NOMO-1 treated with DMSO at 0.1 percent for 48 hours (cell line): ENCODE measurements at regions not wholly inside any gene's neighbourhood (a gene's known extent, or its start where the extent isn't known, plus 50 kb on each side); places are given as distances from the start of the nearest gene placed in this dataset.

ENCODE experiments used
- DNase-seq: peaks from one replicate; lab custom pipeline; 2025; ENCODE audit not compliant: unreplicated experiment; lab: John Stamatoyannopoulos, UW

DNA sequence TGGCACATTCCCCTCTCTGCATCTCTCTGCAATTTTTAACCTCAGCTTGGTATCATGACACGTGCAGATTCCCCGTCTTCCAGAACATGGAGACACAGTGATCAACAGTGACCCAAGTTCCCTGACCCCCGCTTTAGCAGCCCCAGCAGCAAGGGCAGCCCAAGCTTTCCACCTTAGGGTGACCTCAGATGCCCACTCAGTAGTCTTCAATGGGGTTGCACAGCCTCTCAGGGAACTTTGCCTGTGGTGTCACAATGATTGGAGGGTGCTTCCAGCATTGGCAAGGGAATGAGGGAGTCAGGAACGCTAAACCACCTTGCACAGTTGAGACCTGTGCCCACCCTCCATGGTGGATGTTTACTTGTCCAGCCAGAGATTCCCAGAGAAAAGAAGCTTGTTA is 287.1 kb upstream of the CDH4 start:
- DNase-seq, result no peak

DNA sequence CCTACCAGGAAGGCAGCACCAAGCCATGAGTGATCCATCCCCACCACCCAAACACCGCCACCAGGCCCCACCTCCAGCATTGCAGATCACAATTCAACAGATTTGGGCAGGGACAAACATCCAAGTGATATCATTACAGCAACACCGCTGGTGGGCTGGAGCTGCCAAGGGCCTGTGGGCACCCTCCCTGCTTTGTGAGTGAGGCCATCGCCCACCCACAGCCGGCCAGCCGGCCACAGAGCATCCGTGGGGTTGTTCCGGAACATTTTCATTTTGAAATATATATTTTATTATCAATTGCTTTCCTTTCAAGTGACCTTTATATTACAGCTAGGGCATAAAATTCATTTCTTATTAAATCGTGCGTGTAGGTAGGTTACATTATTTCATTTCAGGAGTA is 286.0 kb upstream of the CDH4 start:
- DNase-seq, result no peak

GRCh38 chr20:60966766-60967165 is 285.3 kb upstream of the CDH4 start:
- DNase-seq, result no peak

DNA sequence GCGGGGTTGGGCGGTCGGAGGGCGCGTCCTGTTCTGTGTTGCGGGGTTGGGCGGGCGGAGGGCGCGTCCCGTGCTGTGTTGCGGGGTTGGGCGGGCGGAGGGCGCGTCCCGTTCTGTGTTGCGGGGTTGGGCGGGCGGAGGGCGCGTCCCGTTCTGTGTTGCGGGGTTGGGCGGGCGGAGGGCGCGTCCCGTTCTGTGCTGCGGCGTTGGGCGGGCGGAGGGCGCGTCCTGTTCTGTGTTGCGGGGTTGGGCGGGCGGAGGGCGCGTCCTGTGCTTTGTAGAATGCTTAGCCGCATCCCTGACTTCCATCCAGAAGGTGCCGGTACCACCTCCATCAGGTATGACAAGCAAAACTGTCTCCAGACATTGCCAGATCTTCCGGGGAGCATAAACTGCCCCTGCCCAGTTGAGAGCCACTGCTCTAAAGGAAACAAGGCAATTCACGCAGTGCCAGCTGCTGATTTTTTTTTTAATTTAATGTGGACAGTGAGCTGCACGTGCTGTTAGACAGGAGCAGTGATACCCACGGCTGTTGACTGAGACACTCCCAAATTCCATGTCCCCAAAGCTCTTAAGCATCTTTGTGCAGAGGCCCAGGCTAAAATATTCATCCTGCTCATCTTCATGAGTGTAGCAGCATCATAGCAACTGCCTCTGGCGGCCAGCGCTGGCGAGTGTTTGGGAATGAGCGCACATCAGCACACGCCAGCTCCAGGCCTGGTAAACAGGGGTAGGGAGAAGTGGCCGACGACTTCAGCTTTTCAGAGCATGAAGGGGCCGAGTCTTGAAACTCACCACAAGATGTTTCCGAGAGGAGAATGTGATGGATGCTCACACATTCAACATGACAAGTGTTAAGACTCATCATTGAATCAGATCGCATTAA is 284.4 kb upstream of the CDH4 start:
- no peak for DNase-seq

DNA sequence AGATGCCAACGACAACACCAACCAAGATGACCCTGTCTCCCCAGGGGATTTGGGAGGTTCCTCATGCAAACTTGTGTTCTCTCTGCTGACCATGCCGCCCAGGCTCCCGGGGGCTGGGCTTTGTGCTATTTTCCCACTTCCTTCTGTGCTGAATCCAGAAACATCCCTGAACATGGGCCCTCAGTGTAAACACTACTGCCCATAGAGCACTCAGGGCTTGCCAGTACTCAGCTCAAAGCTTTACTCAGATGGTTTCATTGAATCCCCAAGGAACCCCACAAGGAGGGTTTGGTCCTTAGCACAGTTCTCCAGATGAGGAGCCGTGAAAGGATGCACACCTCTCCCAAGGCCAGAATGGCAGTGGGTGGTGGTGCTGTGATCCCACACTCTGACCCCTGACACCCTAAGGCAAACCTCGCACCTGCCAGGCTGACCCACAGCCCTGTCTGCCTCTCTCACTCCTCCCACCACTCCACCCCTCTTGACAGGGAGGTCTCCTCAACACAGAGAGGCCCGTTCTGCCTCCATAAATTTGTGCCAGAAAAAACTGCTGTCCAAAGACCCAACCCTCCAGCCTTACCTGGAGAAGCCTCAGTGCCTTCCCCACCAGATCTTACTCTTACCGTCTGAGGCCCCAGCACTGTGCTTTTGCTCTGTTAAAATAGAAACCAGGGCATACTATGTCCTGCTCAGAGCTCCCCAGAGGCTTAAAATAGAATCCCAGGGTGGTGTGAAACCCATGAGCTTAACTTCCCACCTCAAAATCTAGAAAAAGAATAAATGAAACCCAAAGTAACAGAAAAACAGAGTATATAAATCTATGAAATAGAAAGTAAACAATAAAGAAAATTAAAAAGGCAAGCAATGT is 283.0 kb upstream of the CDH4 start:
- DNase-seq, result no peak

DNA sequence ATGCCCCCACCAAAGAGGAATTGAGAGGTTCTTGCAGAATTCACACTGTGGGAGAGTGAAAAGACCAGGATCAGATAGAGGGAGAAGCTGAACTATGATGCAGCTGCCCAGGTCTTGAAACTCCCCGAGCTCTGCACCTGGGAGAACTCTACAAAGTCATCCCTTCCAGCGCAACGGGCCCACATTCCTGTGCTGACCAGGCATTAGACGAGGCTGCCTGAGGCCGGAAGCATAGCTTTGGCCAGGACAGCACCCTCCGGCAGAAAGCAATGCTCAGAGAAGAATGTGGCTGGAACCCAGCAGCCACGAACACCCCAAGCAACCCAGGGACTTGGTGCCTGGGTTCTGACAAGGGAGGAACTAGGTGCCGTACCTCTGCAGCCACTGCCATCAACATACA is 281.5 kb upstream of the CDH4 start:
- no peak for DNase-seq

DNA sequence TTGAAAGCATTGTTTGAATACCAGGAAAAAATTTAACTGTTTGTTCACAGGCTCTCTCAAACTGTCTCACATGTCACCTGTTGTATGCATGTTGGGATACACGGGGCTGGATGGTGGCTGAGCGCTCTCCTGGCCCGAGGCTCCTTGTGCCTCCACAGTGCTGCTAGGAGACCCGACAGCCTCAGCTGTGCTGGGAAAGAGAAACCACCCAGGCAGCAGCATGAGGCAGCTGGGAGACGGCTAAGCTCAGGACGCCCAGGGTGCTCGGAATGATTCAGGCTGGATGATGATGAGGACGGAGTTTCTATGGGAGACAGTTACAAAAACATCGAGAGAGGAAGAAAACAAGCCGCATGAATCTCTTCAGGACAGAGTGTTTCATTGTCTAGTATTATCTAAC is 278.0 kb upstream of the CDH4 start:
- no peak for DNase-seq

GRCh38 chr20:60974441-60974945 is 277.6 kb upstream of the CDH4 start:
- no peak for DNase-seq

DNA sequence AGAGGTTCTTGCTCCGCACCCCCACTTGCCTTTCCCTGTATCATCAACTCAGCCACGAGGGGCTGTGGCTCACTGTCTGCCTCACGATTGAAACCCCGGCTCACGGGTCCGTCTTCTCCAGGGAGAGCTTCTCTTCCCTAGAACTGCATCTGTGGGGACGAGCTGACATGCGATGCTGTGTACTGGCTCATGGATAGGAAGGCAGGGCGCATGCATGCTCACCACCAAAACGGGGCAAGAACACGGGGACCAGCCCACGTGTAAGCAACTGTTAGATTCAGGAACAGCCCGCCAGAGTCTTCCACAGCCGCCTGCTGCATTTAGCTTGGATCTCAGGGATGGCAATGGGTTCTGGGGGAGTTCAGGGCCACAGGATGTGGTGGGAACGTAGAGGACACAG is 275.9 kb upstream of the CDH4 start:
- no peak for DNase-seq

DNA sequence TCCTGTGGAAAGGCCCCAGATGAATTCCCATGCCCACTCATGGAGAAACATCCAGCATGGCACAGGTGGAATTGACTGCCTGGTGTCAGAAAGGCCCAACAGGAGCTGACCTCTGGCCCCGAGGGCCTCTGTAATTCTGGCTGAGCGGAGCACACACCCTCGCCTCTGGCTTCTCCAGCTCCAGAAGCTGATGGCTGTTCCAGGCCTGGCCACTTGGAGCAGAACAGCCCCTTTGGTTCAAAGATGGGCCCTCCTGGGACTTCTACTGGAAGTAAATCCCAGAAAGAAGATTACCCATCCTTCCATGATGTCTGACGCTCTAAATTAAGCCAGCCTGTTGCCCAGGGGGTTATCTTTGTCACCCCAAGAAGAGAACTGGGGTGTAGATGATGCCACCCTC is 275.1 kb upstream of the CDH4 start:
- DNase-seq, result no peak

DNA sequence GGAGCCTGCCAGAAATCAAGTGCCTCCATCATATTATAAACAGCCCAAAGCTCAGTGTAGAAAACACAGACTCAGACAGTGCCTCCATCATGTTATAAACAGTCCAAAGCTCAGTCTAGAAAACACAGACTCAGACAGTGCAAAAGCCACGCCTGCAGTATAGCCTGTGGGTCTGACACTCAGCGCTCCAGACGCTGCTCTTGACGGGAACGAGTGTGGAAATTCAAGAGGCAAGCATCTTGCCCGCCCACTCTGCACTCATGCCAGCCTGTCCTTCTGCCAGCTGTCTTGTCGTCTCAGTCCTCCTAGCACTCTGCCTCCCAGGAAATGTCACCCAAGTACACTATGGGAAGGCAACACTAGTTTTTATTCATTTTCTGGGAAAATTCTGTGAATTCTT is 274.2 kb upstream of the CDH4 start:
- DNase-seq, result no peak

GRCh38 chr20:60984666-60985065 is 267.4 kb upstream of the CDH4 start:
- DNase-seq, result no peak

GRCh38 chr20:60986506-60987156 is 265.4 kb upstream of the CDH4 start:
- no peak for DNase-seq

GRCh38 chr20:60990061-60990460 is 262.0 kb upstream of the CDH4 start:
- no peak for DNase-seq

DNA sequence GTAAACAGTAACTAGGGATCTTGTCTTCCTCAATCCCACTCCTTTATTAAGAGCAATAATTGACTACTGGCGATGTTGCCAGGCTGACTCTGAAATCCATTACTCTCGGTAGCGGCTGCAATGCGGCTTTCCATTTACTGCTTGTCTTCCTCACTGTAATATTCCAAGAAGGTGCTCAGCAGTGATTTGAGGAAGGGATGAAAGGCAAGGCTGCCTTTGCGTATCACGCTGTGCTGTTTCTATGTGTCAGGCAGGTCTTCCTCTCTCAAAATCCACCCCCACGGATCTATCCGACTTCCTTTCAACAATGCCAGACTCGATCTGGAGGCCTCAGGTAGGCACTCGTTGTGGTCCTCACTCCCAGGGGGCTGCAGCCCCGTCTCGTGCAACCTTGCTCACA is 261.4 kb upstream of the CDH4 start:
- no peak for DNase-seq

DNA sequence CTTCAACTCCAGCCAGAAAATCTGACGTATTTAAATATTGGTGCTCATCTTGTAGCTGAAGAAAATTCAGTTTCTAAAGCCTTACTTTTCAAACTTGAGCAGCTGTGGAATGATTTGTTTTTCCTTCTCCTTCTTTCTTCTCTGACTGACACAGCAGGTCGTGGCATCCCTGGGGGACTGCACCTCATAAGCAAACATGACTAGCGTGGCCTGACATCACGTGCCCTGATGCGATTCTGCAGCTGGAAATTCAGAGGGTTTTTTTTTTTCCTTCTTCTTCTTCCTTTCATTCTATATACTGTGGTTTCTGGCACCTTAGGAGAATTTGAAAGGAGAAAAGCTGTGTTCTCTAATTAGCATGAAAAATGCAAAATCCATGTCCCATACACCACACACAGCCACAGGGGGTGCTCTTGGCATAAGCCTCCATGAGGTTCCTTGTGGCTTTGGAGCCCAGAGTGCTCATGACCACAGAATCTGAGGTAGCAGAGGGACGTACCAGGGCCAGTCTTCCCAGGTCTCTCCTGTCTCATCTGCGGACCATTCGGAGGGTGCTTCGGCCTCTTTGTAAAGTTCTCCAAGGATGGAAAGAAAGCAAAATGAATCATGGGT is 258.5 kb upstream of the CDH4 start:
- DNase-seq, result no peak

- no peak for DNase-seq
These were observed 252.8 kb upstream of the CDH4 start for GRCh38 chr20:60999250-60999649.

DNA sequence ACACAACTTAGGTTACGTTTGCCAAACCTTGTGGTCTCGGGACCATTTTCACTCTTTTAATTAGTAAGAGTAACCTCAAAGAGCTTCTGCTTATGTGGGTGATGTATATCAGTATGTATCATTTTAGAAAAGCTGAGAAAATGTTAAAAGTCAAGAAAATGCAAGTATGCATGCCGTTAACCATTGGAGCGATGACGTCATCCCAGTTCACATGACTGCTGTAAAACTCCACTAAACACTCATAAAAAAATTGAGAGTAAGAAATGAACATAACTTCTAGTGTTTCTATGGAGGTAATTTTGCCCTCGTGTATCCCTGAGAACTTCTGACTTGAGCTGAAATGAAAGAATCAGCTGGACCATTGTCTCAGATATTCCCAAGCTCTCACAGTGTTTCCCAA is 250.0 kb upstream of the CDH4 start:
- DNase-seq, result no peak

DNA sequence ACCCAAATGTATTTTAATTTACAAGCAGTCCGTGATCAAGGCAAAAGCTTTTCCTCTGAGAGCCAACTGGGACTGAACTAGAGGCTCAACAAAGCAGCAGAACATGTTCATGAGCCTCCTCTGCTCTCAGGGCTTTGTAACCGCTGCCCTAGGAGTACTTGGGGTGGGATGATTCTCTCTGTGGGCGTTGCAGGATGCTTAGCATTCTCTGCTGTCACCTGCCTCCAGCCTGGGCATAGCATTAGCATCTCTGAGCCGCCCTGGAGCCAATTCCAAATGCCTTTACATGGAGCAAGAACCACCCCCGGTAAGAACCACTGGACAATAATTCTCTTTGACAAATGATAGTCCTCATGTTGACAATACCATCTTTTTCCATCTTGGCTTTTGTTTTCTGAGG is 237.6 kb upstream of the CDH4 start:
- no peak for DNase-seq

DNA sequence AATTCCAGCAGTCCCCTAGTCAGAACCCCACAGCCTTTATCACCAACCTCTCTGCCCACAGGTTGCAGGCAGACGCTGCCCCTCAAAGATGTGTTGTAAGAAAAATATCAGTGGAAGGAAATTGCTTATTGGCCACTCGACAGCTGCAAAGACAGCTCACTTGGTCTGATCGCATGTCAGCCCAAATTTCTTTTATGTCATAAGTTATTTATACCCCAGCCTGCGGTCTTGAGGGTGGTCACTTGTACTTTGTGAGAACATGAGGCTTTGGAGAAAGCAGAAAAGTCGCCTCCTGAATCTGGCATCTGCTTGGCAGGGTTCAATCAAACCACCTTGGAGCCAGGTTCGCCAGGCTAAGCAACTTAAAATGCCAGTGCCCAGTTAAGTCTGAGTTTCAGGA is 236.5 kb upstream of the CDH4 start:
- no peak for DNase-seq

GRCh38 chr20:61019322-61019721 is 232.7 kb upstream of the CDH4 start:
- no peak for DNase-seq
